HEK293T (cell line): ENCODE measurements at regions not wholly inside any gene's neighbourhood (a gene's known extent, or its start where the extent isn't known, plus 50 kb on each side); places are given as distances from the start of the nearest gene placed in this dataset.

ENCODE experiments used
- FOXA1 ChIP-seq: fragments of 450-650 bp; IDR thresholded peaks from 2 replicates; pipeline ENCODE4 v1.6.1; 2016; ENCODE audit warnings: mild to moderate bottlenecking
- HDGF ChIP-seq: fragments of 450-650 bp; IDR thresholded peaks from 2 replicates; pipeline ENCODE4 v1.6.1; 2017; ENCODE audit warnings: antibody characterized with exemption, borderline replicate concordance
- L3MBTL2 ChIP-seq: fragments of 450-650 bp; conservative IDR thresholded peaks from 2 replicates; pipeline ENCODE4 v1.6.1; 2016; ENCODE audit warnings: mild to moderate bottlenecking
- SUZ12 ChIP-seq: fragments of 450-650 bp; IDR thresholded peaks from 2 replicates; pipeline ENCODE4 v1.6.1; 2016; ENCODE audit warnings: mild to moderate bottlenecking

GRCh38 chr3:10629671-10630040 lies 124.3 kb upstream of the ATP2B2 start:
- TF ChIP-seq HDGF = no peak
- TF ChIP-seq L3MBTL2 = no peak
- no peak for TF ChIP-seq FOXA1
- TF ChIP-seq SUZ12 = no peak
